H9 (cell line): ENCODE measurements at regions not wholly inside any gene's neighbourhood (a gene's known extent, or its start where the extent isn't known, plus 50 kb on each side); places are given as distances from the start of the nearest gene placed in this dataset.

Experiments
- DNase-seq: peaks from one replicate; pipeline ENCODE4 v3.0.0-alpha.2; 2017
- H2AFZ ChIP-seq: one replicate; pipeline ENCODE4 v1.6.1; 2013; ENCODE audit warnings: mild to moderate bottlenecking, low read length, control low read depth, moderate library complexity
- H2AK5ac ChIP-seq: 2 replicates; pipeline ENCODE4 v1.6.1; 2013; ENCODE audit warnings: low read length, control low read depth, mixed read lengths; ENCODE audit not compliant: insufficient read length
- H2BK120ac ChIP-seq: one replicate; pipeline ENCODE4 v1.6.1; 2013; ENCODE audit warnings: low read depth, mild to moderate bottlenecking, low read length, control low read depth, inconsistent platforms; ENCODE audit not compliant: poor library complexity, severe bottlenecking
- H2BK12ac ChIP-seq: 2 replicates; pipeline ENCODE4 v1.6.1; 2013; ENCODE audit warnings: low read length, control low read depth, mixed read lengths, low read depth; ENCODE audit not compliant: insufficient read length
- H2BK15ac ChIP-seq: 2 replicates; pipeline ENCODE4 v1.6.1; 2013; ENCODE audit warnings: low read depth, low read length, control low read depth
- H2BK20ac ChIP-seq: one replicate; pipeline ENCODE4 v1.6.1; 2013; ENCODE audit warnings: low read depth, mild to moderate bottlenecking, low read length, control low read depth, inconsistent platforms; ENCODE audit not compliant: poor library complexity, severe bottlenecking
- H2BK5ac ChIP-seq: 2 replicates; pipeline ENCODE4 v1.6.1; 2013; ENCODE audit warnings: low read length, control low read depth, mixed read lengths; ENCODE audit not compliant: insufficient read length
- H3K14ac ChIP-seq: 2 replicates; pipeline ENCODE4 v1.6.1; 2013; ENCODE audit warnings: low read length, control low read depth; ENCODE audit not compliant: insufficient read depth
- H3K18ac ChIP-seq: 2 replicates; pipeline ENCODE4 v1.6.1; 2013; ENCODE audit warnings: low read depth, mild to moderate bottlenecking, mixed read lengths, low read length, control low read depth; ENCODE audit not compliant: insufficient read length
- H3K23ac ChIP-seq: 2 replicates; pipeline ENCODE4 v1.6.1; 2013; ENCODE audit warnings: low read length, control low read depth, mixed read lengths, low read depth; ENCODE audit not compliant: insufficient read length
- H3K23me2 ChIP-seq: 2 replicates; pipeline ENCODE4 v1.6.1; 2013; ENCODE audit warnings: low read depth, mild to moderate bottlenecking, mixed read lengths, low read length, control low read depth; ENCODE audit not compliant: insufficient read length, poor library complexity, severe bottlenecking
- H3K27ac ChIP-seq: 2 replicates; pipeline ENCODE4 v1.5.1; 2013; ENCODE audit warnings: low read length, control low read depth, mixed read lengths, low read depth; ENCODE audit not compliant: insufficient read length
- H3K27me3 ChIP-seq: 2 replicates; pipeline ENCODE4 v1.6.1; 2013; ENCODE audit warnings: low read length, control low read depth, inconsistent platforms; ENCODE audit not compliant: insufficient read depth
- H3K4ac ChIP-seq: 2 replicates; pipeline ENCODE4 v1.6.1; 2013; ENCODE audit warnings: low read depth, mild to moderate bottlenecking, control low read depth, inconsistent platforms, low read length, moderate library complexity
- H3K4me1 ChIP-seq: 2 replicates; pipeline ENCODE4 v1.6.1; 2013; ENCODE audit warnings: low read length, control low read depth, inconsistent platforms; ENCODE audit not compliant: insufficient read depth
- H3K4me2 ChIP-seq: 2 replicates; pipeline ENCODE4 v1.6.1; 2013; ENCODE audit warnings: low read length, control low read depth, mixed read lengths; ENCODE audit not compliant: insufficient read length, insufficient read depth
- H3K56ac ChIP-seq: 2 replicates; pipeline ENCODE4 v1.6.1; 2013; ENCODE audit warnings: low read depth, mild to moderate bottlenecking, mixed read lengths, low read length, control low read depth; ENCODE audit not compliant: insufficient read length
- H3K79me1 ChIP-seq: 2 replicates; pipeline ENCODE4 v1.6.1; 2013; ENCODE audit warnings: low read depth, mild to moderate bottlenecking, moderate library complexity, low read length, control low read depth, inconsistent platforms; ENCODE audit not compliant: insufficient read depth, poor library complexity, severe bottlenecking
- H3K79me2 ChIP-seq: 2 replicates; pipeline ENCODE4 v1.6.1; 2013; ENCODE audit warnings: low read length, control low read depth, inconsistent platforms; ENCODE audit not compliant: insufficient read depth
- H3K9ac ChIP-seq: 2 replicates; pipeline ENCODE4 v1.6.1; 2013; ENCODE audit warnings: low read length, control low read depth, mixed read lengths; ENCODE audit not compliant: insufficient read length; ENCODE audit errors: extremely low read depth
- H3K9me3 ChIP-seq: one replicate; pipeline ENCODE4 v1.6.1; 2013; ENCODE audit warnings: low read depth, low read length, inconsistent platforms; ENCODE audit not compliant: control insufficient read depth
- H3T11ph ChIP-seq: one replicate; pipeline ENCODE4 v1.6.1; 2013; ENCODE audit warnings: mild to moderate bottlenecking, low read length, control low read depth, inconsistent platforms
- H4K20me1 ChIP-seq: one replicate; pipeline ENCODE4 v1.6.1; 2013; ENCODE audit not compliant: control insufficient read depth, insufficient read length, insufficient read depth
- H4K5ac ChIP-seq: 2 replicates; pipeline ENCODE4 v1.6.1; 2013; ENCODE audit warnings: low read depth, mild to moderate bottlenecking, mixed read lengths, low read length, control low read depth; ENCODE audit not compliant: insufficient read length
- H4K8ac ChIP-seq: replicated peaks from 2 replicates; pipeline ENCODE4 v1.6.1; 2013; ENCODE audit warnings: low read length, control low read depth, mixed read lengths, low read depth; ENCODE audit not compliant: insufficient read length
- H4K91ac ChIP-seq: 2 replicates; pipeline ENCODE4 v1.6.1; 2013; ENCODE audit warnings: low read depth, mild to moderate bottlenecking, moderate library complexity, mixed read lengths, low read length, control low read depth; ENCODE audit not compliant: insufficient read length
- H3K27ac Mint-ChIP-seq, 3 experiments: 2 replicates in 2 of 3; 3 replicates in 1 of 3; pipeline ENCODE4 v1.8.0; 2020 to 2021; ENCODE audit warnings: mixed read lengths in 3 of 3, mild to moderate bottlenecking in 1 of 3, moderate library complexity in 1 of 3
- H3K27me3 Mint-ChIP-seq: 2 replicates; pipeline ENCODE4 v1.8.0; 2021; ENCODE audit warnings: low read depth, mild to moderate bottlenecking, moderate library complexity, mixed read lengths
- H3K36me3 Mint-ChIP-seq, 3 experiments: 2 replicates in 2 of 3; 3 replicates in 1 of 3; pipeline ENCODE4 v1.8.0; 2020 to 2021; ENCODE audit warnings: low read depth in 3 of 3, mixed read lengths in 3 of 3; ENCODE audit not compliant: insufficient read depth in 1 of 3
- H3K4me1 Mint-ChIP-seq, 2 experiments: 2 replicates each; pipeline ENCODE4 v1.8.0; 2020; ENCODE audit warnings: mixed read lengths in 2 of 2
- H3K4me3 Mint-ChIP-seq, 2 experiments: 2 replicates in 1 of 2; 3 replicates in 1 of 2; pipeline ENCODE4 v1.8.0; 2020 to 2021; ENCODE audit warnings: mild to moderate bottlenecking in 2 of 2, mixed read lengths in 2 of 2, moderate library complexity in 1 of 2
- H3K9me3 Mint-ChIP-seq, 2 experiments: 2 replicates in 1 of 2; 3 replicates in 1 of 2; pipeline ENCODE4 v1.8.0; 2020; ENCODE audit warnings: mild to moderate bottlenecking in 2 of 2, mixed read lengths in 2 of 2, moderate library complexity in 1 of 2
- CTCF ChIP-seq: fragments of 200-600 bp; sonication (generic); conservative IDR thresholded peaks from 3 replicates; pipeline ENCODE4 v1.8.0; 2021; ENCODE audit warnings: antibody characterized with exemption, mild to moderate bottlenecking
- whole genome bisulfite sequencing: extraction: QIAGEN DNeasy Blood & Tissue Kit; methylation state at CpG from one replicate; pipeline ENCODE4 v1.1.7; 2013; ENCODE audit warnings: missing lambda C conversion rate, low lambda C conversion rate, mixed read lengths; ENCODE audit not compliant: insufficient read length; ENCODE audit errors: extremely low coverage; 5-methylcytosine and 5-hydroxymethylcytosine counted together

GRCh38 chr2:217090024-217090473 is 230.2 kb upstream of the TNP1 start:
- no CpG with 5 or more reads among the region's 5 CpGs for WGBS
- H2AFZ ChIP-seq = no peak overlapping the region
- no peak overlapping the region for H2AK5ac ChIP-seq

More at GRCh38 chr2:217090024-217090473, 230.2 kb upstream of the TNP1 start:
- no peak for TF ChIP-seq CTCF
- H2BK5ac ChIP-seq = no peak overlapping the region
- no peak overlapping the region for H2BK15ac ChIP-seq
- no peak overlapping the region for H3K4me3 Mint-ChIP-seq
- H3K27me3 ChIP-seq = no peaks in the 10 kb centered on the region
- no peak overlapping the region for H4K8ac ChIP-seq
- H4K20me1 ChIP-seq = no peaks in the 10 kb centered on the region
- no peaks in the 10 kb centered on the region for H3K79me2 ChIP-seq
- no peak overlapping the region for H2BK120ac ChIP-seq
- H3K27ac ChIP-seq = no peak overlapping the region
- no peak overlapping the region for H4K5ac ChIP-seq
- no peak overlapping the region for H3K56ac ChIP-seq
- H3T11ph ChIP-seq = no peak overlapping the region
- no peak overlapping the region for H4K91ac ChIP-seq
- no peak overlapping the region for H3K9ac ChIP-seq
- H3K4me1 Mint-ChIP-seq = no peaks in the 10 kb centered on the region
- H3K4me2 ChIP-seq = no peak overlapping the region
- H3K18ac ChIP-seq = no peak overlapping the region
- peaks cover 4 to 6% of the 10 kb centered on the region in 2 experiments; a peak in 4 of 5 replicates for H3K9me3 Mint-ChIP-seq
- no peaks in the 10 kb centered on the region for H3K4me1 ChIP-seq
- H3K23me2 ChIP-seq = no peaks in the 10 kb centered on the region
- no peaks in the 10 kb centered on the region; a peak in 1 of 7 replicates for H3K36me3 Mint-ChIP-seq
- H2BK20ac ChIP-seq = no peak overlapping the region
- no peak overlapping the region for H2BK12ac ChIP-seq
- no peaks in the 10 kb centered on the region for H3K9me3 ChIP-seq
- DNase-seq = no peak
- peaks cover 11% of the 10 kb centered on the region for H3K27me3 Mint-ChIP-seq
- no peaks in the 10 kb centered on the region for H3K79me1 ChIP-seq
- H3K27ac Mint-ChIP-seq = no peak overlapping the region
- no peak overlapping the region for H3K23ac ChIP-seq
- no peak overlapping the region for H3K14ac ChIP-seq
- no peak overlapping the region for H3K4ac ChIP-seq
